CD4-positive, alpha-beta T cell (primary cell): ENCODE measurements at regions not wholly inside any gene's neighbourhood (a gene's known extent, or its start where the extent isn't known, plus 50 kb on each side); places are given as distances from the start of the nearest gene placed in this dataset.

Source experiments
- ATAC-seq: fragments of 200-7000 bp; cut with Tn5 transposase; one replicate; pipeline ENCODE4 v1.10.0; 2022; ENCODE audit warnings: mild to moderate bottlenecking; ENCODE audit not compliant: poor library complexity
- CTCF ChIA-PET: fragments of 350-600 bp; sonication (Branson Sonifier 250); formaldehyde crosslinking; loops from one replicate; lab custom pipeline; 2021; ENCODE audit warnings: antibody characterized with exemption, inconsistent platforms; lab: Charles Lee
- POLR2A ChIA-PET: fragments of 350-600 bp; sonication (Branson Sonifier 250); formaldehyde crosslinking; loops from one replicate; lab custom pipeline; 2021; ENCODE audit warnings: antibody characterized with exemption, inconsistent platforms; lab: Charles Lee
- DNase-seq, 14 experiments: peaks; one replicate each; pipeline ENCODE4 v3.0.0-alpha.2; 2013 to 2020; ENCODE audit warnings: mixed read lengths in 2 of 14
- H3K27ac ChIP-seq, 2 donors: one replicate each; pipeline versions ENCODE4 v1.5.1 to v1.7.0; 2013; ENCODE audit warnings: low read length in 2 of 2, low read depth in 1 of 2, mild to moderate bottlenecking in 1 of 2
- H3K27me3 ChIP-seq, 2 experiments: 1 replicate in 1 of 2; 2 replicates in 1 of 2; pipeline versions ENCODE4 v1.6.1 to v1.7.0; 2013; ENCODE audit warnings: low read length in 2 of 2, control low read depth in 1 of 2, mild to moderate bottlenecking in 1 of 2, moderate library complexity in 1 of 2; ENCODE audit not compliant: insufficient read depth in 2 of 2, control insufficient read depth in 1 of 2
- H3K36me3 ChIP-seq: one replicate; pipeline ENCODE4 v1.6.1; 2013; ENCODE audit warnings: low read length, control low read depth; ENCODE audit not compliant: insufficient read depth
- H3K4me1 ChIP-seq: one replicate; pipeline ENCODE4 v1.6.1; 2013; ENCODE audit warnings: low read length, control low read depth; ENCODE audit not compliant: insufficient read depth
- H3K4me3 ChIP-seq: one replicate; pipeline ENCODE4 v1.5.1; 2013; ENCODE audit warnings: mild to moderate bottlenecking, low read length, moderate library complexity
- H3K9me3 ChIP-seq, 2 experiments: 1 replicate in 1 of 2; 2 replicates in 1 of 2; pipeline versions ENCODE4 v1.6.1 to v1.7.0; 2013; ENCODE audit warnings: low read length in 2 of 2, mild to moderate bottlenecking in 2 of 2, control low read depth in 1 of 2, moderate library complexity in 1 of 2; ENCODE audit not compliant: control insufficient read depth in 1 of 2, insufficient read depth in 1 of 2
- H3K27ac Mint-ChIP-seq: one replicate; pipeline ENCODE4 v1.8.0; 2020; ENCODE audit warnings: mixed read lengths
- H3K27me3 Mint-ChIP-seq: one replicate; pipeline ENCODE4 v1.8.0; 2021; ENCODE audit warnings: mixed read lengths
- H3K36me3 Mint-ChIP-seq: one replicate; pipeline ENCODE4 v1.8.0; 2021; ENCODE audit warnings: low read depth, mixed read lengths
- H3K4me1 Mint-ChIP-seq: one replicate; pipeline ENCODE4 v1.8.0; 2021; ENCODE audit warnings: low read depth, mixed read lengths
- H3K4me3 Mint-ChIP-seq: one replicate; pipeline ENCODE4 v1.8.0; 2020; ENCODE audit warnings: mild to moderate bottlenecking, mixed read lengths
- H3K9me3 Mint-ChIP-seq: one replicate; pipeline ENCODE4 v1.8.0; 2020; ENCODE audit warnings: mixed read lengths
- CTCF ChIP-seq: fragments of 200-600 bp; IDR thresholded peaks from one replicate; pipeline ENCODE4 v1.8.0; 2022; ENCODE audit warnings: antibody characterized with exemption, mild to moderate bottlenecking
- intact Hi-C, 2 experiments: fragments of 100-400 bp; cut with DNase I in 1 of 2; cut with micrococcal nuclease in 1 of 2; formaldehyde crosslinking; loops; one replicate each; pipeline versions ENCODE4 v1.15.1 to v1.9.0; 2023 to 2025; cut with DNase I, micrococcal nuclease

GRCh38 chr12:90339837-90340236 lies 615.1 kb downstream of the CCER1 start:
- DNase-seq: no peak
- CTCF ChIA-PET: no interaction called here

GRCh38 chr12:90338365-90338764 lies 616.6 kb downstream of the CCER1 start:
- Histone ChIP-seq H3K4me3 (no peak overlapping the region), H3K36me3 (no peaks in the 10 kb centered on the region), H3K4me1 (no peaks in the 10 kb centered on the region), H3K27ac (no peak overlapping the region), H3K27me3 (peaks cover 0 to under 1% of the 10 kb centered on the region in 2 experiments), H3K9me3 (no peaks in the 10 kb centered on the region)
- no peak overlapping the region for H3K27ac Mint-ChIP-seq
- H3K27me3 Mint-ChIP-seq: peaks cover 5% of the 10 kb centered on the region
- H3K4me1 Mint-ChIP-seq: no peaks in the 10 kb centered on the region
- intact Hi-C loops: no loop called here
- H3K36me3 Mint-ChIP-seq: no peaks in the 10 kb centered on the region
- POLR2A ChIA-PET: no interaction called here
- no peaks in the 10 kb centered on the region for H3K9me3 Mint-ChIP-seq
- ATAC-seq (no peak), DNase-seq (no peak)
- CTCF ChIA-PET: no interaction called here
- no peak overlapping the region for H3K4me3 Mint-ChIP-seq
- TF ChIP-seq CTCF: no peak

More at GRCh38 chr12:90339837-90340236, 615.1 kb downstream of the CCER1 start:
- POLR2A ChIA-PET: no interaction called here
- Histone ChIP-seq H3K36me3 (no peaks in the 10 kb centered on the region), H3K27me3 (peaks cover 0 to 9% of the 10 kb centered on the region in 2 experiments), H3K4me1 (no peaks in the 10 kb centered on the region), H3K9me3 (no peaks in the 10 kb centered on the region), H3K4me3 (no peak overlapping the region), H3K27ac (no peak overlapping the region)
- no peak overlapping the region for H3K27ac Mint-ChIP-seq
- H3K27me3 Mint-ChIP-seq: peaks cover 5% of the 10 kb centered on the region
- no peak for ATAC-seq
- H3K9me3 Mint-ChIP-seq: no peaks in the 10 kb centered on the region
- no peaks in the 10 kb centered on the region for H3K4me1 Mint-ChIP-seq
- intact Hi-C loops: no loop called here
- no peaks in the 10 kb centered on the region for H3K36me3 Mint-ChIP-seq
- H3K4me3 Mint-ChIP-seq: no peak overlapping the region
- no peak for TF ChIP-seq CTCF

GRCh38 chr12:90337018-90337417 lies 618.0 kb downstream of the CCER1 start:
- Histone ChIP-seq H3K27ac (no peak overlapping the region), H3K4me3 (no peak overlapping the region), H3K9me3 (no peaks in the 10 kb centered on the region), H3K4me1 (no peaks in the 10 kb centered on the region), H3K27me3 (no peaks in the 10 kb centered on the region), H3K36me3 (no peaks in the 10 kb centered on the region)
- DNase-seq (no peak), ATAC-seq (no peak)
- POLR2A ChIA-PET: interaction anchor here (0.6 kb wide), 1 partner anchor 785 kb away, joined by 3 read pairs; no protein-coding TSS in a partner anchor
- no peaks in the 10 kb centered on the region for H3K9me3 Mint-ChIP-seq
- no peak for TF ChIP-seq CTCF
- no peak overlapping the region for H3K27ac Mint-ChIP-seq
- intact Hi-C loops: no loop called here
- no peaks in the 10 kb centered on the region for H3K36me3 Mint-ChIP-seq
- no peaks in the 10 kb centered on the region for H3K4me1 Mint-ChIP-seq
- CTCF ChIA-PET: no interaction called here
- H3K27me3 Mint-ChIP-seq: peaks cover 5% of the 10 kb centered on the region
- no peak overlapping the region for H3K4me3 Mint-ChIP-seq
